ENCODE measurements at regions not wholly inside any gene's neighbourhood (a gene's known extent, or its start where the extent isn't known, plus 50 kb on each side); places are given as distances from the start of the nearest gene placed in this dataset.
"Not testable (repeated sequence)": the region's sequence is repeated elsewhere in the genome, so short reads cannot be mapped to it uniquely, and the experiment has no call there.

DNA sequence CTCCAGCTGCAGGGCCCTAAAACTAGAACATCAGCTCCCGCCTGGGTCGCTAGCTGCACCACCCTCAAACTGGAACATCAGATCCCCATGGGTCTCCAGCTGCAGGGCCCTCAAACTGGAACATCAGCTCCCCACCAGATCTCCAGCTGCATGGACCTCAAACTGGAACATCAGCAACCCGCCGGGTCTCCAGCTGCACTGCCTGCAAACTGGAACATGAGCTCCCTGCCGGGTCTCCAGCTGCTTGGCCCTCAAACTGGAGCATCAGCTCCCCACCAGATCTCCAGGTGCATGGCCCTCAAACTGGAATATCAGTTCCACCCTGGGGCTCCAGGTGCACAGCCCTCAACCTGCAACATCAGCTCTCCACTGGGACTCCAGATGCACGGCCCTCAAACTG is 82.7 kb downstream of the TFRC start:
- DNase-seq (ENCODE audit: low read depth), result not testable (repeated sequence)

DNA sequence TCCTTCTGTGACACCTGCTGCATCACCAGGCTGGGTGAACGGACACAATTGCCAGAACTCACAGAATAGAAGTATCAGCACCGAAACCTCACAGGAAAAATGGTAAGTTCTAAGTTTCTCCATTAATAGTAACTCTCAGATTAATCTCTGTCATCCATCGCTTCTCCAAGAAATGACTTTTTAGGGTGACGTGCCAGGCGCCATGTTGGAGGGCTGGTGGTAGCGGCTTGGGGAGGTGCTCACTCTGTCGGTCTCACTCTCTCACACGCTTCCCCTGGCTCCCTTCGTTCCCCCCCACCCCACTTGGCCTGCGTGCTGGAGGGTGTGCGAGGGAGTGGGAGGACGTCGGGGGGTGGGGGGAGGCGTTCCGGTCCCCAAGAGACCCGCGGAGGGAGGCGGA is 85.6 kb downstream of the TFRC start:
- not testable (repeated sequence) for DNase-seq (ENCODE audit: low read depth)

GRCh38 chr3:195994343-195994742 is 86.0 kb upstream of the TNK2 start:
- DNase-seq (ENCODE audit: low read depth), result peak; percentile 29

DNA sequence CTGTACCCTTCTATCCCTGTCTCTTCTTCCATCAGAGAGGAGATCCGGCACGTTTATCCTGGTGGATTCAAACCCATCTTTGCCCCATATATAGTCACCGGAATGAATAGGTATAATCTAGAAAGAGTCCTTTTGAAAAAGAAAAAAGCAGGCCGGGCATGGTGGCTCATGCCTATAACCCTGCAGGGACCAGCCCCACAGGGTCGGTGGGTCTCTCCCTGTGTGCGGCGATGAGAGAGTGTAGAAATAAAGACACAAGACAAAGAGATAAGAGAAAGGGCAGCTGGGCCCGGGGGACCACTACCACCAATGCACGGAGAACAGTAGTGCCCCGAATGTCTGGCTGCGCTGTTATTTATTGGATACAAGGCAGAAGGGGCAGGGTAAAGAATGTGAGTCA is 85.3 kb upstream of the TNK2 start:
- DNase-seq (ENCODE audit: low read depth), result not testable (repeated sequence)

DNA sequence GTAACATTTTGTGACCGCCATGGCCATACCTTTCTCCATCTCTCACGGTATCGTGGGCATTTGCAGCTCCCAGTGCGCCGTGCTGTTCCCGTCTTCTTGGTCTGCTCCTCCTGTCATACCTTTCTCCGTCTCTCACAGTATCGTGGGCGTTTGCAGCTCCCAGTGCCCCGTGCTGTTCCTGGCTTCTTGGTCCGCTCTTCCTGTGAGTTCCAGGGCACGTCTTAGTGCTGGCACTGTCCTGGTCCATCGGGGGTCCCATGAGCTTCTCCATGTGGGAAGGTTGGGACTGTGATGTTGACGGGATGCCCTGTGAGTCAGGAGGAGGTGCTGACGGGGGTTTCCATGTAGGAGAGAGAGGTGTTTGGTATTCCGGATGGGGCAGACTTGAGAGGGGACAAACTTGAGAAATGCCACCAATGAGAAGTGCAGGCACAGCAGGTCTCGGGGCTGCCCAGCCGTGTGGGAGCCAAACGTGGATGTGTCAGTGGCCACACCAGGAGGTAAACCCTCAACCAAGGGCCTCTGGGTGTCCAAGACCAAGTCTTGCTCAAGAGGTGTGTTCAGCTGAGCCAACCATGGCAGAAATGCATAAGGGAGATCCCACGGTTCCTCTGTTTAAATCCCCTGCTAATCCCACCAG is 84.7 kb upstream of the TNK2 start:
- DNase-seq (ENCODE audit: low read depth), result not testable (repeated sequence)

- DNase-seq (ENCODE audit: low read depth), result not testable (repeated sequence)
These were observed 83.6 kb upstream of the TNK2 start for GRCh38 chr3:195991986-195992385.

GRCh38 chr3:195991243-195991642 is 82.9 kb upstream of the TNK2 start:
- not testable (repeated sequence) for DNase-seq (ENCODE audit: low read depth)

- not testable (repeated sequence) for DNase-seq (ENCODE audit: low read depth)
These were observed 82.5 kb upstream of the TNK2 start for GRCh38 chr3:195990841-195991174.

DNA sequence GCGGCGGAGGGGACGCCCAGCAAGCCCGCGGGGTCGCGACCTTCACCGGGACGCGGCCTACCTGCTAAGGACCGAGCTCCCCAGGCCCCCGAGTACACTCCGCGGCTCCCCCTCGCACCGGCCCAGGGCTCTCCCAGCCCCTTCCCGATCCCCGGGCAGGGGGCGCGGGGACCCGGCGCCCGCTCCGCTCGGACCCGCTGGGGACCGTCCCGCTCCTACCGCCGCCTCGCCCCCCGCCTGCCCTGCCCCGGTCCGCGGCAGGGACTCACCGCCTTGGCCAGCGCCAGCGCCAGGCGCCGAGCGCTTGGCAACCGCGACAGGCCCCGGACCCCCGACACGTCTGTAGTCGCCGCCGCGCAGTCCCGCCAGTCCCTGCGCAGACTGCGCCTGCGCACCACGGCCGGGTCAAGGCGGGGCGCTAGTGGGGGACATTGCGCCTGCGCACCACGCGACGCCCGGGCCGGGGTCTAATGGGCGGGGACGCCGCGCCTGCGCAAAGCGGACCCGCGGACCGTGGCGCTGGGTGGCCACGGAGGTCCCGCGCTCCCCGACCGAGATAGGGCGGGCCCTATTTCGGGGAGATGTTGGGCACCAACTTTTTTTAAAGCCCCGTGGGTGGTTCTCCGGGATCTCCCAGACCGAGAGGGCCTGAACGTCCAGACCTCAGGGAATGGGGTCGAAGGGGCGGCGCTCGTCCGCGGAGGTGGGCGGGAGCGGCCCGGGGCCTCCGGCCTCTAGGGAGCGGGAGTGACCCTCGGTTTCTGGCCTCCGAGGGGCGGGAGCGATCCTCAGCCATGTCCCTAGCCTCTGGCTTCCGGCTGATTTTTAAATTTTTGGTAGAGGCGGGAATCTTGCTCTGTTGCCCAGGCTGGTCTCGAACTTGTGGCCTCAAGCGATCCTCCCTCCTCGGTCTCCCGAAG is 81.8 kb upstream of the TNK2 start:
- DNase-seq (ENCODE audit: low read depth), result peak; percentile 68

DNA sequence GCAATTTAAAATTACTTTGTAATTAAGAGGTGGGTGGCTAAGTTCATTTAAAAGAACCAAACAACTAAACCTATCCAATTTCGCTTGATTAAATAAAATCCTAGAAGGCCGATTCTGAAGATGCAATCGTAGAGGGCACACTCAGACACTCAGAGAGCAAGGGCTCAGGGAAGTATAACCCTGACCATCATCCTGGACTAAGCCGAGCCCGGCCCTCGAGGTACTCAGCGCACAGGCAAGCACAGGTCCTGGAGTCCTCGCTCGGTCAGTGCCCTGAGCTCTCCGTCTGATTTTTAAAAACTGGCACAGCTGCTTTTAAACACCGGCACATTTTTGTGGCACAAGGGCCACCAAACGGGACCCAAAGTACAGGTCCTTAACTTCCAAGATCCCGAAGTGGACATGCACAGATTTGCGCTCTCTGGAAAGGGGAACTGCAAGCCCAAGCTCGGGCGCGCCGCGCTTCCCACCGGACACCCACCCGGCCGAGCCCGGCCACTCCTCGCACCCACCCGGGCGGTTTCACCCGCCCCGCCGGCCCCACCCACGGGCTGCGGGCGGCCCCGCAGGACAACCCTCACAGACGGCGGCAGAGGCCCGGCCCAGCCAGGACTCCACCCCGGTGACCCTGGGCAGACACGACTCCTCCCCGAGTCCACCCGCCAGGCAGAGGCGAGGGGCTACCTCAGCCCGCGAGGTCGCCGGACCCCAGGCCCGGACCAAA is 81.0 kb upstream of the TNK2 start:
- DNase-seq (ENCODE audit: low read depth), result peak; percentile 8

DNA sequence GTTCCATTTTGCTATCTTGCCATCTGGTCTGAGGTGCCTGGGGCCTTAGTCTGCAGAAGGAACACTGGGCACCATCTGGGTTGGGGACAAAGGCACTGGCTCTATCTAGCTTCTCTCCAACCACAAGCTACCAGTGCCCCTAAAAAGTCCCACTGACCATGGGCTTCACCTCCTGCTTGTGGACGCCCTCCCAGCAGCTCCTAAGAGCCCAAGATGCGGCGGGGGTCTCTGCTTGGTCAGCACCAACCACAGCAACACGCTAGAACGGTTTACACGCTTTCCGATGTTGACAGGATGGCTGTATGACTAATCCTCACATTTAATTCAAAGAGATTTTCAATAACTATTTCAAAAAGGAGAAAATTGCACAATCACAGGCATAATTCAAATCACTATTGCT is 80.4 kb upstream of the TNK2 start:
- DNase-seq (ENCODE audit: low read depth), result not testable (repeated sequence)

- not testable (repeated sequence) for DNase-seq (ENCODE audit: low read depth)
These were observed 78.7 kb upstream of the TNK2 start for GRCh38 chr3:195987001-195987400.

- DNase-seq (ENCODE audit: low read depth), result not testable (repeated sequence)
These were observed 78.2 kb upstream of the TNK2 start for GRCh38 chr3:195986576-195986975.

DNA sequence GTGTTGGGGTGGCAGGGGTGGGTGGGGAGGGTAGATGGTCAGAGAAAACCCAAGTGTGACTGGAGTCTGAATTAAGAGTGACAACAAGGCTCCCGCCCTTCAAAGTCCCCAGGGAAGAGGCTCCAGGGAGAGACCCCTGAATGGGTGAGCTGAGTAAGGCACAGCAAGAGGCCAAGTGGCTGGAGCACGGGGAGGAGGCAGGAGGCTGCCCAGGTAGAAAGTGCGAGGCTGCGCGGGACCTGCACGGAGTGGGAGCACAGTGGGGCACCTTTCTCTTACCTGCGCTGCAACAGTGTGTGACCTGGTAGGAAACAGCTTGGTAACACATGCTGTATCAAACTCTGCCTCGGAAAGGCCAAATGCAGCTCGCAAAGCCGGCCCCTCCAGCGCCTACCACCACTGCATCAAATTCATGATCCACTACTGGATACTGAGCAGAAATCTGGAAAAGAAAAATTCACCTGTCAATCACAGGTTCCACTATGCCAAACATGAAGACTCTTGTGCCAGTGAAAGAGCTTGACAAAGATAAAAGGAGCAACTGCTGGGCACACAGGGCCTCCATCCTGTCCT is 77.1 kb upstream of the TNK2 start:
- not testable (repeated sequence) for DNase-seq (ENCODE audit: low read depth)

DNA sequence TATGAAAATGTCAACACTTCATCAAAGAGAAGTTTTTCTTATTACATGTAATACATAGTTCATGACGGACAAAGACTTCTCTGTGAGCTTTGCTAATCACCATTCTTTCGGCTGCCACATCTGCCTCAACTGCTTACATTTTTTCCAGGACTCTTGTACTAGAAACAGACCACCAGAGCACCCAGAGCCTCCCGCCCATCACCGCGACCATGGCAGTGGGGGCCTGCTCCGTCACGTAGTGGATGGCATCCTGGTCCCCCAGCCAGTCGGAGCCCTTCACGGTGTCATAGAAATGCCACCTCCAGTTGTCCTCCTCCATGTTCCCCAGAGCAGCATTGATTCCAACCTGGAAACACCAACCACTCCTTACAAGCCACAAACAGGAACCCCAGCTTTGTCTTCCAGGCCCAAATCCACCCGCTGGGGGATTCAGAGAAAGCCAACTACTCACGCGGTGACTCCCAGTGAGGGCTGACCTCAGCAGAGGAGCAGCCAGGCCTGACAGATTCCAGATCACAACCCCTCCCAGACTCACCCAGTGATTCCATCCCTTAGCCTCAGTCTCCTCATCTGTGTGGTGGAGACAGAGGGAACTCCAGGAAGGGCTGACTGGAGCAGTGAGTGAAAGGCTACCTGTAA is 76.2 kb upstream of the TNK2 start:
- DNase-seq (ENCODE audit: low read depth), result not testable (repeated sequence)

DNA sequence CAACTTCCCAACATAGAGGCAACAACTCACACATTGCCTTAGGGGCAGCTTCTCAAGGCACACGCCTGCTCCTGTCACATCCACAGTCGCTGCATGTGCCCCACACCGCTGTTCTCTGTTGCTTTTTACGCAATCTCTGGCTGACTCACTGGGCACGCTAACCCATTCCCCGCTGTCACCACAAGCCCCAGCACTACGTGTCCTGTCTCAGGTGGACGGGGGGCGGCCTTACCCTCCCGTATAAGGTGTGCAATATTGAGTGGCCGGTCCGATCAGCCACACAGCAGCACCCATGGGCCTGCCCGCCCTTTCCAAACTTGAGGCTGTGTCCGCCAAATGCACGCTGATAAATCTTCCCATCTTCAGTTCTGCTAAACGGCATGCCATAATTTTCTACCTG is 75.5 kb upstream of the TNK2 start:
- DNase-seq (ENCODE audit: low read depth), result not testable (repeated sequence)

DNA sequence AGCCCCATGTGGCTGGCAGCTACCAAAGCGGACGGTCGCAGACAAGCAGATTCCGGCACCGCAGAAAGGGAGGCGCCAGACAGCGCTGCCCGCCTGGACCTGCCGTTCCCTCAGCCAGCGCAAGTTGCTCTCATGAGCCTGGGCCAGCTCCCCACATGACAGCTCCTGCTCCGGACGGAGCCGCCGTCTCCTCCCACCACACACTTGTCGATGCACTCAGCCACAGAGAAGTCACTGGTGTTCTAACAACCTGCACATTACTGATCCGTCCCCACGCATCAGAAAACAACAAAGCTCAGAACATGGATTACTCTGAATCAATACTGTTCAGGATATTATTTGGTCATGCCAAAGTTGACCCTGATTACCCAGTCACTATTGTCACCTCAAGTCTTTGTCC is 74.4 kb upstream of the TNK2 start:
- DNase-seq (ENCODE audit: low read depth), result not testable (repeated sequence)

DNA sequence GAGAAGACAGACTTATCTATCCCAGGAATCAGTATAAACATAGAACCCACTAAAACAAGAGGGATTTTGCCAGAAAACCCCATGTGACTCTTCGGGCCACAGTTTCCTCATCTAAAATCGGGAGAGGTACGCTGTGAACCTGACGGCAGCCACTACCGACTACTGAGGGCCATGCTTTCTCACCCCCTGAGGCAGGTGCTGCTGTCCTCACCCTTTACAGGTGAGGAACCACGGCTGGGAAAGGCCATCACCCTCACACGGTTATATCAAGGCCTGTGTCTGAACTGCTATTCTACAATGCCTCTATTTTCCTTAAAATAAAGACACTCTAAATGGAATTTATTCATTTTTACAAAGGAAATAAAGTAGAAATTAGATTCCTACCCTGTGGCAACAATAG is 73.4 kb upstream of the TNK2 start:
- not testable (repeated sequence) for DNase-seq (ENCODE audit: low read depth)

- DNase-seq (ENCODE audit: low read depth), result not testable (repeated sequence)
These were observed 71.5 kb upstream of the TNK2 start for GRCh38 chr3:195979877-195980276.

DNA sequence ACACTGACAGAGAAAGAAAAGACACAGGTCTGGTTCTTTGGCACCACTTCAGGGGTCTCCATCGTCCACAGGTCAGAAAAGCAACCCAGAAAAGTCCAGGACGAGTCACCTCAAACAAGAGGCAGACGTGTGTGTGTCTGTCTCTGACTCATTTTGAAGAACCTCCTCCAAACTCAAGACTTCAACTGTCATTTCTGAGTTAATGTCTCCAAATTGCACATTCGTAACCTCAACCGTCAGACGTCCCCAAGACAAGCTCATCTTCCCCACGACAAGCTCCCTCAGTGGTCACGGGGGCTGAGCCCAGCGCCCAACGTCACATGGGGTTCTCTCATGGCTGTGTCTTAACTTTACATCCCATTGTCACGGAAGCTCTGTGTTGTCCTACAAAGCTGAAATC is 70.2 kb upstream of the TNK2 start:
- not testable (repeated sequence) for DNase-seq (ENCODE audit: low read depth)

DNA sequence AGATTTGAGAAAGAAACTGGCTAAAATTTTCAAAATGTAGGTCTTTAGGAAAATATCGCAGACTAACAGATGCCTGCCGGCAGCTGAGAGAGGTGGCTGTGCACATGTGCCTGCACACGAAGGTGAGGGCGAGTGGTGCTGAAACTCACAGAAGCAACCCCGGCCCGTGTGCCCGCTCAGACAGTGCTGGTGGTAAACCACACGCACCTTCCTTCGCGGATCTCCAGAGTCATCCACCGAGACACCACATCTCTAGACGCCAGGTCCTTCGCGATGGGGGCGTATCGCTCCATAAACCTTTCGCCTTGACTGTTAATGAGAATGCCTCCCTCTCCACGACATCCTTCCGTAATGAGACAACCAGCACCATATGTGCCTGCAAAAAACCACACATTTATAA is 68.5 kb upstream of the TNK2 start:
- DNase-seq (ENCODE audit: low read depth), result not testable (repeated sequence)
